ENCODE measurements at regions not wholly inside any gene's neighbourhood (a gene's known extent, or its start where the extent isn't known, plus 50 kb on each side); places are given as distances from the start of the nearest gene placed in this dataset.

DNA sequence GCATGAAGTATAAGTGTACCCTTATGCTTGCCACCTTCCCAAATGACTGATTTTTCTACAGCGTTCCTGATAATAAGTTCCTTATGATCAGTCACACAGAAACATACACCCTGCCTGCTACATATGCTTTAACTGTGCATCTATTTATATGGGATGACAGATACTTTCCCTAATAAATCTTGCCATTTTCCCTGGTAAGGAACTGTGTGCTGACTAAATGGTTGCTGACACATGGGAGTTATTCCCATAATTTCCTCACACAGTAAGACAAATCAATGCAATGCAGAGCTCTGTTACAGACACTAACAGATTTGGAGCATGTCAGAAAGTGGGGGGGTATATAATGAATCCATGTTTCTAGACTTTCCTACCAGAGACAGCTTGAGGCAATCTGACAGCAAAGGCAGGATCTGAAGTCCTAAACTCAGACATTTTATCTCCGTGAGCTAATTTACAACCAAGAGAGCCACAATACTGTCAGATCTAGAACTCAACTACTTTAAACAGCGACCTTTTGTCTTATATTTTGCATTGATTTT is 86.9 kb upstream of the TCF12 start:
- no peaks in the 10 kb centered on the region for H3K9me3 ChIP-seq (ENCODE audit: low read depth, low read length)
- TF ChIP-seq, protein P1, sequence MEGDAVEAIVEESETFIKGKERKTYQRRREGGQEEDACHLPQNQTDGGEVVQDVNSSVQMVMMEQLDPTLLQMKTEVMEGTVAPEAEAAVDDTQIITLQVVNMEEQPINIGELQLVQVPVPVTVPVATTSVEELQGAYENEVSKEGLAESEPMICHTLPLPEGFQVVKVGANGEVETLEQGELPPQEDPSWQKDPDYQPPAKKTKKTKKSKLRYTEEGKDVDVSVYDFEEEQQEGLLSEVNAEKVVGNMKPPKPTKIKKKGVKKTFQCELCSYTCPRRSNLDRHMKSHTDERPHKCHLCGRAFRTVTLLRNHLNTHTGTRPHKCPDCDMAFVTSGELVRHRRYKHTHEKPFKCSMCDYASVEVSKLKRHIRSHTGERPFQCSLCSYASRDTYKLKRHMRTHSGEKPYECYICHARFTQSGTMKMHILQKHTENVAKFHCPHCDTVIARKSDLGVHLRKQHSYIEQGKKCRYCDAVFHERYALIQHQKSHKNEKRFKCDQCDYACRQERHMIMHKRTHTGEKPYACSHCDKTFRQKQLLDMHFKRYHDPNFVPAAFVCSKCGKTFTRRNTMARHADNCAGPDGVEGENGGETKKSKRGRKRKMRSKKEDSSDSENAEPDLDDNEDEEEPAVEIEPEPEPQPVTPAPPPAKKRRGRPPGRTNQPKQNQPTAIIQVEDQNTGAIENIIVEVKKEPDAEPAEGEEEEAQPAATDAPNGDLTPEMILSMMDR (IDR thresholded peaks at IDR 0.05; ENCODE audit: extremely low read depth, low read depth, low read length) = no peak
- no peaks in the 10 kb centered on the region for H4K20me1 ChIP-seq (ENCODE audit: insufficient read depth, low read length)
- no peaks in the 10 kb centered on the region for H3K27me3 ChIP-seq (ENCODE audit: insufficient read depth, low read length)
- H3K4me3 ChIP-seq (ENCODE audit: insufficient read depth, low read length) = no peak overlapping the region
- no peak overlapping the region for H2AFZ ChIP-seq (ENCODE audit: low read length)
- H3K4me2 ChIP-seq (ENCODE audit: insufficient read depth, low read length) = no peak overlapping the region
- no peaks in the 10 kb centered on the region for H3K36me3 ChIP-seq (ENCODE audit: insufficient read depth, low read length)
- no peak for DNase-seq (ENCODE audit: insufficient read length, low spot score, missing footprints)
- H3K27ac ChIP-seq (ENCODE audit: low read depth, low read length) = no peak overlapping the region
- H3K79me2 ChIP-seq (ENCODE audit: insufficient read depth, low read length) = no peaks in the 10 kb centered on the region
- H3K4me1 ChIP-seq (ENCODE audit: insufficient read depth, low read length) = peaks cover 10% of the 10 kb centered on the region

DNA sequence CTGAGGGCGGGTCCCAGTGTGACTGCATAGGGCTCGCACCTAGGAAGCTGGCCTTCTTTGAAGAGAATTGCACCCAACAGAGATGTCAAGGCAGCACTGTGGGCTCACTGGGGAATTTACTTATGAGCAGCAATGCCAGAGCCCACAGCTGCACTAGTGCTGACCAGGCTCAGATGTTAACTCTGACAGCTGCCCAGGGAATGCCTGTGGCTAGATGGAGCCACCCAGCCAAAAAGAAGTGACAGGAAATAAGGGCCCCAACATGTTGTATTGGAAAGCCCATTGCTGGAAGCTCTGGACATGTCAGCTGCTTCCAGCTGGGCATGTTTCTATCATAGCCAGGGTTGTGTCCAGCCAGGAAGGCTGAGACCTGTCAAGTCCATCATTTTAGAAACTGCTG is 90.9 kb upstream of the ZNF280D start:
- no peak overlapping the region for H3K4me2 ChIP-seq (ENCODE audit: insufficient read depth, low read length)
- no peaks in the 10 kb centered on the region for H3K79me2 ChIP-seq (ENCODE audit: insufficient read depth, low read length)
- no peak overlapping the region for H3K27ac ChIP-seq (ENCODE audit: low read depth, low read length)
- no peaks in the 10 kb centered on the region for H4K20me1 ChIP-seq (ENCODE audit: insufficient read depth, low read length)
- H3K4me1 ChIP-seq (ENCODE audit: insufficient read depth, low read length) = peaks cover 5% of the 10 kb centered on the region
- no peaks in the 10 kb centered on the region for H3K9me3 ChIP-seq (ENCODE audit: low read depth, low read length)
- no peak for DNase-seq (ENCODE audit: insufficient read length, low spot score, missing footprints)
- no peaks in the 10 kb centered on the region for H3K27me3 ChIP-seq (ENCODE audit: insufficient read depth, low read length)
- H3K36me3 ChIP-seq (ENCODE audit: insufficient read depth, low read length) = no peaks in the 10 kb centered on the region
- no peak overlapping the region for H3K4me3 ChIP-seq (ENCODE audit: insufficient read depth, low read length)
- H2AFZ ChIP-seq (ENCODE audit: low read length) = no peak overlapping the region
- TF ChIP-seq, protein P1 (IDR thresholded peaks at IDR 0.05; ENCODE audit: extremely low read depth, low read depth, low read length) = no peak

DNA sequence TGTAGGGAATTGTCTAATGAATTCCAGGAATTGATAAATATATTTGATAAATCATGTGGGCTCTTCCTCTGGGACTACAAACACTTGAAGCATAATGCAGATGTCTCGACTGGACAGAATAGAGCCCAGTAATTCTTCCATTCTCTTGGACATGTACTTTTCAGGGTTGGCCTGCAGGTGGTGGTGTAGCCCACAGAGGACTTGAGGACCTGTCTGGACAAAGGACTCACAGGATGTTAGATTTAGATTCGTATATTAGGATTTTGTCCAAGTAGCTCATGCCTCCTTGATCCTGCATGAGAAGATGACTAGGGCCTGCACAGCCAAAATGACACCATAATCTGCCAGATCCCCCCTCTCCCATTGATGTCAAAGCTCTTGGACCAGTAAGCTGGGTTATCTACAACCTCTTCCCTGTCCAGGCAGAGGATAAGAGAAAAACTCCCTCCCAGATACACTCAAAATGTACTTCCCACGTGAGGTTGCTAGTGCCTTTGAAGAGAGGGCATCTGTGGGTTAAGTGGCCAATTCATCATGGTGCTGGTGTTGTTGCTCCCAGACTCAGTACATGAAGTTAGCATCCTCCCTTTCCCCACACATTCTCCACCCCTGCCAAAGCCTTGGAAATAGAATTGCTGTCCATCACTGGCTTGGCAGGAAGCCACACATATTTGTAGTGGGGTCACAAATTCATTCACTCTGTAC is 88.6 kb upstream of the ZNF280D start:
- Histone ChIP-seq H3K4me1 (ENCODE audit: insufficient read depth, low read length) (peaks cover 16% of the 10 kb centered on the region), H3K4me3 (ENCODE audit: insufficient read depth, low read length) (no peak overlapping the region), H3K27me3 (ENCODE audit: insufficient read depth, low read length) (no peaks in the 10 kb centered on the region), H3K79me2 (ENCODE audit: insufficient read depth, low read length) (no peaks in the 10 kb centered on the region), H3K4me2 (ENCODE audit: insufficient read depth, low read length) (peak overlapping the region; percentile 5), H3K36me3 (ENCODE audit: insufficient read depth, low read length) (no peaks in the 10 kb centered on the region), H3K9me3 (ENCODE audit: low read depth, low read length) (no peaks in the 10 kb centered on the region), H4K20me1 (ENCODE audit: insufficient read depth, low read length) (no peaks in the 10 kb centered on the region), H3K27ac (ENCODE audit: low read depth, low read length) (no peak overlapping the region), H2AFZ (ENCODE audit: low read length) (peak overlapping the region; percentile 21)
- TF ChIP-seq, protein P1 (IDR thresholded peaks at IDR 0.05; ENCODE audit: extremely low read depth, low read depth, low read length) = peak; percentile 83
- no peak for DNase-seq (ENCODE audit: insufficient read length, low spot score, missing footprints)

DNA sequence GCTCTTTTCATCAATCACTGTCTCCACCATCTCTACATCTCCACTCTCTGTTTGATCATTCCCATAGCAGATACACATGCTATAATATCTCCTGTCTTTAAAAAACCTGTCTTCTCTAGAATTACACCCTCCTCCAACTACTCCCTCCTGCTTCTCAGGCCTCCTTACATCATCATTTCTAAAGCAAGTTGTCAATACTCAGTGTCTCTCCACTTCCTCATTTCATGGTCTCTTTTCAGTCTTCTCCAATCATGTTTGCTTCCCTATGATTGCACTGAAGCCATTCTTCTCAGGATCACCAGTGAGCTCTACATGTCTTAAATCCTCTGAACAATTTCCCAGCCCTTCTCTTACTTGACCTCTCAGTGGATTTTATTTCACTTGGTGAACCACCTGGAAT is 87.0 kb upstream of the ZNF280D start:
- H3K79me2 ChIP-seq (ENCODE audit: insufficient read depth, low read length) = no peaks in the 10 kb centered on the region
- H3K27me3 ChIP-seq (ENCODE audit: insufficient read depth, low read length) = no peaks in the 10 kb centered on the region
- H3K4me1 ChIP-seq (ENCODE audit: insufficient read depth, low read length) = peaks cover 19% of the 10 kb centered on the region
- H3K4me3 ChIP-seq (ENCODE audit: insufficient read depth, low read length) = no peak overlapping the region
- H3K4me2 ChIP-seq (ENCODE audit: insufficient read depth, low read length) = no peak overlapping the region
- H3K27ac ChIP-seq (ENCODE audit: low read depth, low read length) = no peak overlapping the region
- H2AFZ ChIP-seq (ENCODE audit: low read length) = no peak overlapping the region
- TF ChIP-seq, protein P1 (IDR thresholded peaks at IDR 0.05; ENCODE audit: extremely low read depth, low read depth, low read length) = no peak
- no peaks in the 10 kb centered on the region for H3K36me3 ChIP-seq (ENCODE audit: insufficient read depth, low read length)
- no peaks in the 10 kb centered on the region for H4K20me1 ChIP-seq (ENCODE audit: insufficient read depth, low read length)
- DNase-seq (ENCODE audit: insufficient read length, low spot score, missing footprints) = no peak
- no peaks in the 10 kb centered on the region for H3K9me3 ChIP-seq (ENCODE audit: low read depth, low read length)
